Natural killer cell (primary cell): ENCODE measurements at regions not wholly inside any gene's neighbourhood (a gene's known extent, or its start where the extent isn't known, plus 50 kb on each side); places are given as distances from the start of the nearest gene placed in this dataset.

Experiments
- ATAC-seq, 3 donors: fragments of 150-1000 bp in 2 of 3; fragments of 200-7000 bp in 1 of 3; cut with Tn5 transposase; 1 replicate in 1 of 3; 2 replicates in 2 of 3; pipeline ENCODE4 v1.10.0; 2021; ENCODE audit warnings: mild to moderate bottlenecking in 2 of 3, moderate library complexity in 2 of 3
- DNase-seq, 2 donors: peaks; one replicate each; pipeline versions ENCODE4 v3.0.0 to v3.0.0-alpha.2; 2013 to 2021; ENCODE audit warnings: mixed read lengths in 1 of 2
- H3K27ac ChIP-seq: one replicate; pipeline ENCODE4 v1.5.1; 2013; ENCODE audit warnings: mild to moderate bottlenecking, low read length
- H3K27me3 ChIP-seq: one replicate; pipeline ENCODE4 v1.6.1; 2013; ENCODE audit warnings: low read length; ENCODE audit not compliant: control insufficient read depth, insufficient read depth
- H3K36me3 ChIP-seq: one replicate; pipeline ENCODE4 v1.6.1; 2013; ENCODE audit warnings: low read length; ENCODE audit not compliant: control insufficient read depth, insufficient read depth
- H3K4me1 ChIP-seq: one replicate; pipeline ENCODE4 v1.6.1; 2013; ENCODE audit warnings: low read length; ENCODE audit not compliant: control insufficient read depth, insufficient read depth
- H3K4me3 ChIP-seq: one replicate; pipeline ENCODE4 v1.5.1; 2013; ENCODE audit warnings: low read length
- H3K9me3 ChIP-seq: one replicate; pipeline ENCODE4 v1.6.1; 2013; ENCODE audit warnings: low read length; ENCODE audit not compliant: control insufficient read depth, insufficient read depth
- H3K27ac Mint-ChIP-seq, 2 donors: one replicate each; pipeline ENCODE4 v1.8.0; 2022; ENCODE audit warnings: mild to moderate bottlenecking in 2 of 2, mixed read lengths in 2 of 2, moderate library complexity in 1 of 2
- H3K27me3 Mint-ChIP-seq, 2 donors: one replicate each; pipeline ENCODE4 v1.8.0; 2022; ENCODE audit warnings: low read depth in 2 of 2, mixed read lengths in 2 of 2
- H3K36me3 Mint-ChIP-seq: one replicate; pipeline ENCODE4 v1.8.0; 2022; ENCODE audit warnings: mixed read lengths
- H3K4me1 Mint-ChIP-seq, 2 donors: one replicate each; pipeline ENCODE4 v1.8.0; 2022; ENCODE audit warnings: mixed read lengths in 2 of 2
- H3K4me3 Mint-ChIP-seq: one replicate; pipeline ENCODE4 v1.8.0; 2022; ENCODE audit warnings: mild to moderate bottlenecking, moderate library complexity, mixed read lengths
- H3K9me3 Mint-ChIP-seq, 2 donors: one replicate each; pipeline ENCODE4 v1.8.0; 2022; ENCODE audit warnings: mixed read lengths in 2 of 2
- CTCF ChIP-seq: fragments of 200-600 bp; IDR thresholded peaks from one replicate; pipeline ENCODE4 v1.8.0; 2022; ENCODE audit warnings: antibody characterized with exemption
- WGBS: methylation state at CpG from one replicate; pipeline ENCODE4 v1.1.7; 2013; ENCODE audit warnings: missing lambda C conversion rate; ENCODE audit not compliant: insufficient coverage; 5-methylcytosine and 5-hydroxymethylcytosine counted together
- intact Hi-C: fragments of 100-400 bp; cut with micrococcal nuclease; formaldehyde crosslinking; loops from one replicate; pipeline ENCODE4 v1.14.2; 2022

- H3K4me3 Mint-ChIP-seq, result no peak overlapping the region
- Histone ChIP-seq H3K4me1 (no peaks in the 10 kb centered on the region), H3K4me3 (no peak overlapping the region), H3K36me3 (no peaks in the 10 kb centered on the region), H3K27me3 (no peaks in the 10 kb centered on the region), H3K9me3 (no peaks in the 10 kb centered on the region), H3K27ac (no peak overlapping the region)
- no peak overlapping the region for H3K27ac Mint-ChIP-seq
- H3K36me3 Mint-ChIP-seq, result no peaks in the 10 kb centered on the region
- no peaks in the 10 kb centered on the region for H3K4me1 Mint-ChIP-seq
- peaks cover 0 to 1% of the 10 kb centered on the region in 2 donors for H3K27me3 Mint-ChIP-seq
- intact Hi-C loops, result no loop called here
- DNase-seq (peak in 1 of 2 donors; percentile 11), ATAC-seq (no peak)
- TF ChIP-seq CTCF, result no peak
- 90% methylated on average over 5 of the region's 5 CpGs for WGBS
- H3K9me3 Mint-ChIP-seq, result no peaks in the 10 kb centered on the region
Measured at GRCh38 chr14:23727566-23728335, 91.6 kb downstream of the DHRS2 start.

GRCh38 chr14:23728791-23729190, 92.6 kb downstream of the DHRS2 start:
- no peaks in the 10 kb centered on the region for H3K9me3 Mint-ChIP-seq
- no peaks in the 10 kb centered on the region for H3K27me3 ChIP-seq
- H3K4me1 Mint-ChIP-seq, result no peaks in the 10 kb centered on the region
- no peak overlapping the region for H3K4me3 Mint-ChIP-seq
- no peak overlapping the region for H3K27ac Mint-ChIP-seq
- no peaks in the 10 kb centered on the region for H3K36me3 Mint-ChIP-seq
- ATAC-seq (no peak), DNase-seq (no peak)
- intact Hi-C loops, result no loop called here
- H3K4me1 ChIP-seq, result no peaks in the 10 kb centered on the region
- no peaks in the 10 kb centered on the region for H3K9me3 ChIP-seq
- 86% methylated on average over 4 of the region's 4 CpGs for WGBS
- H3K27me3 Mint-ChIP-seq, result peaks cover 0 to 5% of the 10 kb centered on the region in 2 donors
- no peak overlapping the region for H3K4me3 ChIP-seq
- no peak for TF ChIP-seq CTCF
- no peak overlapping the region for H3K27ac ChIP-seq
- no peaks in the 10 kb centered on the region for H3K36me3 ChIP-seq

- 87% methylated on average over 8 of the region's 8 CpGs for WGBS
- Mint-ChIP-seq H3K4me3 (no peak overlapping the region), H3K9me3 (no peaks in the 10 kb centered on the region), H3K36me3 (no peaks in the 10 kb centered on the region), H3K27me3 (peaks cover 5 to 6% of the 10 kb centered on the region in 2 donors), H3K4me1 (no peaks in the 10 kb centered on the region), H3K27ac (no peak overlapping the region)
- no peak for DNase-seq
- TF ChIP-seq CTCF, result no peak
- Histone ChIP-seq H3K27ac (no peak overlapping the region), H3K4me3 (no peak overlapping the region), H3K36me3 (no peaks in the 10 kb centered on the region), H3K27me3 (no peaks in the 10 kb centered on the region), H3K9me3 (no peaks in the 10 kb centered on the region), H3K4me1 (no peaks in the 10 kb centered on the region)
- intact Hi-C loops, result no loop called here
- peak in 2 of 3 donors; percentile 9 to 30 for ATAC-seq
Measured at GRCh38 chr14:23729720-23730387, 93.7 kb downstream of the DHRS2 start.
